Astrocyte (in vitro differentiated cells and primary cell): ENCODE measurements at regions not wholly inside any gene's neighbourhood (a gene's known extent, or its start where the extent isn't known, plus 50 kb on each side); places are given as distances from the start of the nearest gene placed in this dataset.

Experiments used
- CTCF ChIP-seq: IDR thresholded peaks from 2 replicates; pipeline ENCODE4 v1.5.1; 2011; ENCODE audit warnings: low read depth, mild to moderate bottlenecking, inconsistent platforms, low read length, moderate library complexity; ENCODE audit not compliant: insufficient read depth
- EZH2 ChIP-seq: IDR thresholded peaks from 2 replicates; pipeline ENCODE4 v1.6.1; 2012; ENCODE audit warnings: mild to moderate bottlenecking, low read length, inconsistent platforms; ENCODE audit not compliant: insufficient read depth

GRCh38 chr9:16033253-16033652 lies 480.4 kb downstream of the CCDC171 start:
- no peak for TF ChIP-seq CTCF
- no peak for TF ChIP-seq EZH2
